Esophagus squamous epithelium (tissue), 4 donors: ENCODE measurements at regions not wholly inside any gene's neighbourhood (a gene's known extent, or its start where the extent isn't known, plus 50 kb on each side); places are given as distances from the start of the nearest gene placed in this dataset.

Source experiments
- POLR2A ChIP-seq, 4 donors: fragments of 450-650 bp; IDR thresholded peaks; one replicate each; pipeline ENCODE4 v1.6.1; 2017; ENCODE audit warnings: antibody characterized with exemption in 4 of 4, mild to moderate bottlenecking in 4 of 4, moderate library complexity in 3 of 4
- TF ChIP-seq, protein P1 (sequence below), 6 experiments: fragments of 450-650 bp in 4 of 6; fragments of 200-600 bp in 2 of 6; sonication (generic) in 2 of 6; IDR thresholded peaks; one replicate each; pipeline ENCODE4 v1.5.1; 2016 to 2019; ENCODE audit warnings: antibody characterized with exemption in 6 of 6, mild to moderate bottlenecking in 4 of 6, moderate library complexity in 4 of 6

GRCh38 chr12:45557016-45557415 is 172.5 kb upstream of the ARID2 start:
- TF ChIP-seq, protein P1, sequence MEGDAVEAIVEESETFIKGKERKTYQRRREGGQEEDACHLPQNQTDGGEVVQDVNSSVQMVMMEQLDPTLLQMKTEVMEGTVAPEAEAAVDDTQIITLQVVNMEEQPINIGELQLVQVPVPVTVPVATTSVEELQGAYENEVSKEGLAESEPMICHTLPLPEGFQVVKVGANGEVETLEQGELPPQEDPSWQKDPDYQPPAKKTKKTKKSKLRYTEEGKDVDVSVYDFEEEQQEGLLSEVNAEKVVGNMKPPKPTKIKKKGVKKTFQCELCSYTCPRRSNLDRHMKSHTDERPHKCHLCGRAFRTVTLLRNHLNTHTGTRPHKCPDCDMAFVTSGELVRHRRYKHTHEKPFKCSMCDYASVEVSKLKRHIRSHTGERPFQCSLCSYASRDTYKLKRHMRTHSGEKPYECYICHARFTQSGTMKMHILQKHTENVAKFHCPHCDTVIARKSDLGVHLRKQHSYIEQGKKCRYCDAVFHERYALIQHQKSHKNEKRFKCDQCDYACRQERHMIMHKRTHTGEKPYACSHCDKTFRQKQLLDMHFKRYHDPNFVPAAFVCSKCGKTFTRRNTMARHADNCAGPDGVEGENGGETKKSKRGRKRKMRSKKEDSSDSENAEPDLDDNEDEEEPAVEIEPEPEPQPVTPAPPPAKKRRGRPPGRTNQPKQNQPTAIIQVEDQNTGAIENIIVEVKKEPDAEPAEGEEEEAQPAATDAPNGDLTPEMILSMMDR (IDR thresholded peaks at IDR 0.05) = no peak
- no peak for TF ChIP-seq POLR2A (IDR thresholded peaks at IDR 0.05)
